CD14-positive monocyte (primary cell): ENCODE measurements at regions not wholly inside any gene's neighbourhood (a gene's known extent, or its start where the extent isn't known, plus 50 kb on each side); places are given as distances from the start of the nearest gene placed in this dataset.
A peak's percentile ranks its signal among the peaks of the same experiment; 100 is the strongest.

Experiments
- DNase-seq, 3 donors: peaks; one replicate each; pipeline ENCODE4 v3.0.0-alpha.2; 2011 to 2022
- H2AFZ ChIP-seq: 2 replicates; pipeline ENCODE4 v1.6.0; 2012; ENCODE audit warnings: mild to moderate bottlenecking, low read depth, low read length, inconsistent platforms; ENCODE audit not compliant: insufficient read depth, poor library complexity, severe bottlenecking
- H3K27ac ChIP-seq, 2 donors: 1 replicate in 1 of 2; 2 replicates in 1 of 2; pipeline ENCODE4 v1.5.1; 2012 to 2013; ENCODE audit warnings: low read length in 2 of 2, control low read depth in 1 of 2, inconsistent platforms in 1 of 2, low read depth in 1 of 2, mild to moderate bottlenecking in 1 of 2
- H3K27me3 ChIP-seq, 2 donors: one replicate each; pipeline versions ENCODE4 v1.6.0 to v1.6.1; 2011 to 2013; ENCODE audit warnings: low read length in 2 of 2; ENCODE audit not compliant: control insufficient read depth in 2 of 2, insufficient read depth in 2 of 2
- H3K36me3 ChIP-seq, 2 donors: replicated peaks in 1 of 2; 1 replicate in 1 of 2; 2 replicates in 1 of 2; pipeline versions ENCODE4 v1.5.1 to v1.6.1; 2012 to 2013; ENCODE audit warnings: low read length in 2 of 2, control low read depth in 1 of 2, inconsistent platforms in 1 of 2, mild to moderate bottlenecking in 1 of 2; ENCODE audit not compliant: insufficient read depth in 2 of 2, control insufficient read depth in 1 of 2
- H3K4me1 ChIP-seq, 2 donors: 1 replicate in 1 of 2; 2 replicates in 1 of 2; pipeline versions ENCODE4 v1.5.1 to v1.6.1; 2012 to 2013; ENCODE audit warnings: low read length in 2 of 2, control low read depth in 1 of 2, inconsistent platforms in 1 of 2, mild to moderate bottlenecking in 1 of 2, moderate library complexity in 1 of 2; ENCODE audit not compliant: insufficient read depth in 2 of 2, control insufficient read depth in 1 of 2
- H3K4me2 ChIP-seq: replicated peaks from 2 replicates; pipeline ENCODE3; 2012; ENCODE audit warnings: low read length, moderate library complexity, mild to moderate bottlenecking; ENCODE audit not compliant: poor library complexity, severe bottlenecking; ENCODE audit errors: extremely low read depth
- H3K4me3 ChIP-seq, 3 experiments: fragments of 200-600 bp in 1 of 3; sonication (generic) in 1 of 3; replicated peaks in 1 of 3; 1 replicate in 2 of 3; 2 replicates in 1 of 3; pipeline ENCODE4 v1.5.1; 2011 to 2013; ENCODE audit warnings: low read length in 3 of 3, mild to moderate bottlenecking in 3 of 3, control low read depth in 2 of 3, low read depth in 2 of 3, inconsistent platforms in 1 of 3, moderate library complexity in 1 of 3
- H3K79me2 ChIP-seq: 2 replicates; pipeline ENCODE4 v1.6.0; 2012; ENCODE audit warnings: mild to moderate bottlenecking, control low read depth, inconsistent platforms, low read length, moderate library complexity; ENCODE audit not compliant: insufficient read depth
- H3K9ac ChIP-seq: 2 replicates; pipeline ENCODE4 v1.6.0; 2017; ENCODE audit warnings: low read length, mild to moderate bottlenecking; ENCODE audit not compliant: insufficient read depth, poor library complexity, severe bottlenecking
- H3K9me3 ChIP-seq, 2 donors: replicated peaks in 1 of 2; 1 replicate in 1 of 2; 2 replicates in 1 of 2; pipeline versions ENCODE4 v1.5.1 to v1.6.1; 2012 to 2013; ENCODE audit warnings: low read length in 2 of 2, control low read depth in 1 of 2; ENCODE audit not compliant: control insufficient read depth in 1 of 2, insufficient read depth in 1 of 2
- H4K20me1 ChIP-seq: 2 replicates; pipeline ENCODE4 v1.6.0; 2012; ENCODE audit warnings: mild to moderate bottlenecking, low read length, control low read depth, moderate library complexity; ENCODE audit not compliant: insufficient read depth
- H3K27ac Mint-ChIP-seq, 7 donors: one replicate each; pipeline ENCODE4 v1.8.0; 2020; ENCODE audit warnings: mild to moderate bottlenecking in 7 of 7, mixed read lengths in 7 of 7, moderate library complexity in 6 of 7, inconsistent platforms in 2 of 7
- H3K27me3 Mint-ChIP-seq, 3 donors: one replicate each; pipeline ENCODE4 v1.8.0; 2021 to 2022; ENCODE audit warnings: low read depth in 3 of 3, mild to moderate bottlenecking in 3 of 3, mixed read lengths in 3 of 3, moderate library complexity in 3 of 3, inconsistent platforms in 1 of 3
- H3K36me3 Mint-ChIP-seq, 2 donors: one replicate each; pipeline ENCODE4 v1.8.0; 2020; ENCODE audit warnings: mixed read lengths in 2 of 2, inconsistent platforms in 1 of 2, mild to moderate bottlenecking in 1 of 2
- H3K4me1 Mint-ChIP-seq: one replicate; pipeline ENCODE4 v1.8.0; 2020; ENCODE audit warnings: mild to moderate bottlenecking, mixed read lengths
- H3K4me3 Mint-ChIP-seq, 2 donors: one replicate each; pipeline ENCODE4 v1.8.0; 2020; ENCODE audit warnings: mild to moderate bottlenecking in 2 of 2, mixed read lengths in 2 of 2, moderate library complexity in 1 of 2
- H3K9me3 Mint-ChIP-seq, 7 donors: one replicate each; pipeline ENCODE4 v1.8.0; 2020 to 2022; ENCODE audit warnings: mixed read lengths in 7 of 7, mild to moderate bottlenecking in 6 of 7, moderate library complexity in 6 of 7, inconsistent platforms in 2 of 7
- CTCF ChIP-seq: fragments of 200-600 bp; IDR thresholded peaks from one replicate; pipeline ENCODE4 v1.8.0; 2022; ENCODE audit warnings: antibody characterized with exemption, mild to moderate bottlenecking
- WGBS: methylation state at CpG from one replicate; pipeline ENCODE4 v1.1.5; 2013; ENCODE audit warnings: missing lambda C conversion rate; ENCODE audit not compliant: insufficient coverage; 5-methylcytosine and 5-hydroxymethylcytosine counted together
- intact Hi-C, 2 donors: fragments of 100-400 bp; cut with micrococcal nuclease; formaldehyde crosslinking; loops; one replicate each; pipeline versions ENCODE4 v1.15.0 to v1.15.1; 2023

GRCh38 chr1:23610677-23611076 lies 51.4 kb upstream of the ID3 start:
- Mint-ChIP-seq H3K9me3 (no peaks in the 10 kb centered on the region), H3K4me3 (no peak overlapping the region), H3K27ac (peak overlapping the region in 1 of 7 donors; percentile 15), H3K36me3 (no peaks in the 10 kb centered on the region), H3K27me3 (peaks cover 7 to 13% (median 11%) of the 10 kb centered on the region in 3 donors), H3K4me1 (no peaks in the 10 kb centered on the region)
- no CpG with 5 or more reads among the region's 1 CpG for WGBS
- H4K20me1 ChIP-seq, result no peaks in the 10 kb centered on the region
- no peak overlapping the region for H3K4me3 ChIP-seq
- intact Hi-C loops, result no loop called here
- no peaks in the 10 kb centered on the region for H3K4me1 ChIP-seq
- no peak overlapping the region for H3K9ac ChIP-seq
- H3K9me3 ChIP-seq, result no peaks in the 10 kb centered on the region
- no peak for DNase-seq
- no peaks in the 10 kb centered on the region for H3K27me3 ChIP-seq
- no peak overlapping the region for H3K4me2 ChIP-seq
- H3K36me3 ChIP-seq, result no peaks in the 10 kb centered on the region
- no peak overlapping the region for H2AFZ ChIP-seq
- H3K79me2 ChIP-seq, result no peaks in the 10 kb centered on the region
- TF ChIP-seq CTCF, result no peak
- H3K27ac ChIP-seq, result no peak overlapping the region

GRCh38 chr1:23609971-23610370 lies 50.7 kb upstream of the ID3 start:
- H3K27ac Mint-ChIP-seq, result no peak overlapping the region
- TF ChIP-seq CTCF, result no peak
- intact Hi-C loops, result no loop called here
- H2AFZ ChIP-seq, result no peak overlapping the region
- H3K27me3 ChIP-seq, result no peaks in the 10 kb centered on the region
- no peaks in the 10 kb centered on the region for H3K36me3 ChIP-seq
- H4K20me1 ChIP-seq, result no peaks in the 10 kb centered on the region
- no peaks in the 10 kb centered on the region for H3K36me3 Mint-ChIP-seq
- H3K4me2 ChIP-seq, result no peak overlapping the region
- no peak overlapping the region for H3K4me3 Mint-ChIP-seq
- H3K27me3 Mint-ChIP-seq, result peaks cover 7 to 10% (median 7%) of the 10 kb centered on the region in 3 donors
- no peak overlapping the region for H3K27ac ChIP-seq
- H3K9me3 ChIP-seq, result no peaks in the 10 kb centered on the region
- no CpG with 5 or more reads among the region's 5 CpGs for WGBS
- H3K79me2 ChIP-seq, result no peaks in the 10 kb centered on the region
- no peak overlapping the region for H3K9ac ChIP-seq
- no peak for DNase-seq
- H3K4me3 ChIP-seq, result no peak overlapping the region
- H3K4me1 Mint-ChIP-seq, result no peaks in the 10 kb centered on the region
- no peaks in the 10 kb centered on the region for H3K9me3 Mint-ChIP-seq
- H3K4me1 ChIP-seq, result no peaks in the 10 kb centered on the region
